CD4-positive, alpha-beta T cell treated with Interleukin-6 at 100 ng/mL for 8 hours (primary cell): ENCODE measurements at regions not wholly inside any gene's neighbourhood (a gene's known extent, or its start where the extent isn't known, plus 50 kb on each side); places are given as distances from the start of the nearest gene placed in this dataset.
"Not testable (repeated sequence)": the region's sequence is repeated elsewhere in the genome, so short reads cannot be mapped to it uniquely, and the experiment has no call there.

Experiments used
- DNase-seq: peaks from one replicate; pipeline ENCODE4 v3.0.0-alpha.2; 2020; ENCODE audit warnings: mixed read lengths, low spot score

DNA sequence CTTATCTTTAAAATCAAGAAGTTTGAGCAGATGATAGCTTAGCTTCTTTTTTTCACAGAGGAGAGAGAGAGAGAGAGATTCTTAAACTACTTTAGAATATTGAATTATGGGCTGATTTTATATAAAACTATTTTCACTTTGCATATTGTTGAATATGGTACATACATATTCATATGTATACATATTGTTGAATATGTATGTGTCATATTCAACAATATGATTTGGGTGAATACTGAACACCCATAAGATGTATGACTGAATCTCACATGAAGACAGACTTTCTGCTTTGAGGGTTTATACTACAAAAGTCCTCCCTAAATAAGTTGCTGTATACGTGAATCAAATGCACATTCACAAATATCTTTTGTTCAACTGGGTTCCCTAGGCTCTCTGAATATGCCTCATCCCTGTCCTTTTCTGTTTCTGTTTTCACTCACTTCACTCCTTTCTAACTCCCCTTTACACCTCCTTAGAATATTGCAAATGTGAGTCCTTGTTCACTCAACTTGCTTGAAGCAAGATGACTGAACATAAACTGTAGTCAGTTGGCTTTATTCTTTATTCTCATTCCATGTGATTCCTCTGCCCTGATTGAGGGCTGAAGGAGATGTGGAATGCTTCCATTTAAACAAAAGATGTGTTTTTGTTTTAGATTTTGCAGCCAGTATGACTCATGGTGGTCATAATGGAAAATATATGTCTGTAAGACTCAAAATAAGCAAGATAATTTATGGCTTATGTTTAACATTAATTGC, 225.4 kb upstream of the DAB2 start:
- DNase-seq: no peak

DNA sequence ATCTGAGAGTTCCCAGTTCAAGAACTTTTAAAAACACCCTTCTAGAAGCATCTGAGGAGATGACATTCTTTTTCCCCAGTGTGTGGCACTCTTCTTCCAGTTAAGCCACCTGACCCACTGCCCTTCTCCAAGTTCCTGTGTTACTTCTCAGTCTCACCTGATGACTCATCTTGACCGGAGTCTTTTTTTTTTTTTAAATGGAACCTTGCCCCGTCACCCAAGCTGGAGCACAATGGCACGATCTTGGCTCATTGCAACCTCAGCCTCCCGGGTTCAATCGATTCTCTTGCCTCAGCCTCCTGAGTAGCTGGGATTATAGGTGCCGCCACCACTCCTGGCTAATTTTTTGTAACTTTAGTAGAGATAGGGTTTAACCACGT, 224.1 kb upstream of the DAB2 start:
- DNase-seq: no peak

GRCh38 chr5:39648085-39648847, 223.5 kb upstream of the DAB2 start:
- DNase-seq: no peak

DNA sequence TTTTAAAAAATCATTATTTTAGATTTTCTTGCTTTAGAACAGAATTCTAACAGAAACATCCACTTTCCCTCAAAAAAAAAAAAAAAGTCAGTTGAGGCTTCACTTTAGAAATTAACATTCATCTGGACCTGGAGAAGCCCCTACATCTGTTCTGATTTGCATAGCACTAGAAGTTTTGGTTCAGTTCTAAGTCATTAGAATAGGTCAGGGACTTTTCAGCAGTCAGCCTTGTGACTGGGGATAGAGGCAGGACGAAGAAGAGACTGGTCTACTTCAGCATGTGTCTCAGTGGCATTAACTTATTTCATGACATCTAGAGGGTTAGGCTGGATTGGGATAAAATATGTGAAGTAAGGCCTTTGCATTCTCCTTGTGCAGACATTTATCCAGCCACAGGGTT, 215.8 kb upstream of the DAB2 start:
- DNase-seq: no peak

DNA sequence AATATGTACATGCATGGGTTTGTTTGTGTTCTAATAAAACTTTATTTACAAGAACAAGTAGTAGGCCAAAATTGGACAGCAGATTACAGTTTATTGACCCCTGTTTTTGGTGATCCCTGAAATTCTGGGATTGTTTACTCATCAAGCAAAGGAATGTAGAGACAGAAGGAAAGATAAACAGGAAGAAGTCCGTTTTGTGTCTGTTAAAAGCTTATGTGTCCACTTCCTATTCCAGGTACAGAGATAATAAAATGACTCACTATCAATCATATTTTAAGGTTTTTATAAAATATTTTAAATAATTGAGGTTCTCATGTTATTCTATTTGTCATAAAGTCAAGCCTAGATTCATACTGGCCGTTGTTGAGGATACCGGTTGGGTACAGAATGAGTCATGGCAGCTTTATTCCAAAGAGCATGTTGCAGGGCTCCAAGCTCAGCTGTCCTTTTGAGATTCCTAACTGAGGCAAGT, 214.9 kb upstream of the DAB2 start:
- no peak for DNase-seq

DNA sequence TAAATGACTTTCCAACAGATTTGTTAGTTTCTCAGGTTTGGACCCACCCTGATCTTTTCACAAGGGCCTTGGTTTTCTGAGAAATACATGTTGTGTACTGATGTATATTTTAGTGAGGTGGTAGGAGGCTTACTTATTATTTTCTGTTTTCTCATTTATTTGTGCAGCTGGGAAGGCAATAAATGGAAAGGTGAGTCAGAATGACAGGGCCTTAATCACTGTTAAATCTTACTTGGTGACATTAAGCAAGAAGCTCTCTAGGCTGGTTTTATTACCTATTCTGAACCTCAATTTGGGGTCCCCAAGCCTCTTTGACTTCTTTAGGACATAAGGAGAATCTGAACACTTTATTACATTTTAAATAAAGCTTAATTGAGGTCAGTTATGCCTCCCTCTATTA, 214.0 kb upstream of the DAB2 start:
- no peak for DNase-seq

GRCh38 chr5:39633057-39633456, 208.3 kb upstream of the DAB2 start:
- DNase-seq: no peak

DNA sequence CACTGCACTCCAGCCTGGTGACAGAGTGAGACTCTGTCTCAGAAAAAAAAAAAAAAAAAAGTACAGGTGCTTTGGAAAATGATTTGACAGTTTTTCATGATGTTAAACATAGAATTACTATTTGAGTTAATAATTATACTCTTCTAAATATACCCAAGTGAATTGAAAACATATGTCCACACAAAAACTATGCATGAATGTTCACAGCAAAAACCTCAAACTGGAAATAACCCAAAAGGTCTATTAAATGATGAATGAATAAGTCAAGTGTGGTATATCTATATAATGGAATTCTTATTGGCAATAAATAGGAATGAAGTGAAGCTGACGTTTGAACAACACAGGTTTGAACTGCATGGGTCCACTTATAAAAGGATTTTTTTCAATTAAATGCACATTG, 207.2 kb upstream of the DAB2 start:
- no peak for DNase-seq

- DNase-seq: no peak
These were observed 205.2 kb upstream of the DAB2 start for GRCh38 chr5:39629946-39630345.

DNA sequence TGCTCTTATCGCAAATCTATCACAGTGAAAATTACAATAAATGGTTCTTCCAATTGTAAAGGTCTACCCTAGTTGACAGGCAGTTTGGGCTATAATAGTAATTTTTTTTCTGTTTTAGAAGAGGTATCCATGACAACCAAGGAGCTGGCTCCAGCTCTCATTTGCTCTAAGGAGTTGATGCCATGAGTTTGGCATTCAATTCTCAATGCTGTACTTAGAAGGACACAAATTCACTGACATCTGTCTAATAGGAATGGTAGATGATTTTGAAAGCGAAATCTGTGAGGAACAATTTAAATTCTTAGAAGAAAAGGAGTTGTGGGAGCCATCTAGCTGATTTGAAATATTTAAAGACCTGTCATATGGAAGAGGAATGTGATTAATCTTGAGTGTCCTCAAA, 203.6 kb upstream of the DAB2 start:
- no peak for DNase-seq

DNA sequence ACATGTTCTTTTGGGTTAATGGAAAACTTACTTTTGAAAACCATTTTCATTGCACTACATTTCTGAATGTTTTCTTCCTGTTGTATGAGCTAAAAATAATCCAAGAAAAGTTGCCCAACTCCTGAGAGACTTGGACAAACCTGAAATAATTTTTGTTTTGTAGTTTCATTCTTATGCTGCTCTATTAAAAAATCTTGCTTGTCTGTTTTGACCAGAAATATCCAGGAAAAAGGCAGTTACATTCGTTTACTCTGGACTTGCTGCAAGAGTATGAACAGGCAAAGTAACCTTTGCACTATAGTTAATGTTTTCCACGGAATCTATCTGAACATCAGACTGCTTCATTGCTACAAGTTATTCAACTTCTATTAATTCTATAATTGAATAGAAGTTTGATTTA, 200.1 kb upstream of the DAB2 start:
- no peak for DNase-seq

DNA sequence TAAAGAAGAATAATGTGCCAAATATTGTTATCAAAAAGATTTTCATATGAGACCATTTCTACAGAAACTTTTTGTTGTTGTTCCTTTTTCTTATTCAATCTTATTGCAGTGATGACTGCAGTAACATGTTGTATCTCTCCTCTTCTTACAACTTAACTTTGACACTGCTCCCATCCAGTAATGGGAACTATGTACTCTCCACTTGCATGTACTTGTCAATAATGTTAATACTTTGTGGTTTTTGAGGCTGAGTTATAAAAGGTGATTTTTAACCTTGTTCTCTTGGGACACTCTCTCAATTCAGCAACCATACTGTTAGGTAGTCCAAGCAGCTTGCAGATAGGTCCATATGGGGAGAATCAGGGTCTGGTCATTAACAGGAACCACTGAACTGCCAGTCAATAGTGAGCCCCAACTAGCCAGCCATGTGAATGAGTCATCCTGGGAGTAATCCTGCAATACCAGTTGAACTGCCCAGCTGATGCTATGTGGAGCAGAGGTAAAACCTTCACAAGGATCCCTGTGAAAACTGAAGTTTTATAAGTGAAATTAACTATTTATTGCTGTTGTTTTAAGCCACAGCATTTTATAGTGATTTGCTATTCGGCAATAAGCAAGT, 199.6 kb upstream of the DAB2 start:
- no peak for DNase-seq

GRCh38 chr5:39623291-39623865, 198.6 kb upstream of the DAB2 start:
- DNase-seq: no peak

DNA sequence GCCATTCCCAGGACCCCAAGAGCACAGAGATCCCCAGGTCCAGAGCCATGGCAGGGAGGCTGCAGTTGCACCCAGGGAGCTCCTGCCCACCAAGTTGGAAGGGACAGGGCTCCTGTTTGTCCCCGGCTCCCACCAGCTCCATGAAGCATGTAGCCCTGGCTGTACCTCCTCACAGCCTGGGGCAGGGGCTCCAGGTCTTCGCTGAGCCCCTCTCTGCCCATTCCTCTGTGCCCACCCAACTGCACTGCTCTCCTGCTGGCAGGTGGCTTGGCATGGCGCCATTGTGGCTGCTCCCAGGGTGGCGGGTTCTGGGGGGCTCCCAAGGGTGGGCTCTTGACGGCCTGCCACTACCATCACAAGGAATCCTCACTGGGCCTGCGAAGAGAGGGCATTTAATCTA, 197.5 kb upstream of the DAB2 start:
- DNase-seq: no peak

- DNase-seq: no peak
These were observed 194.5 kb upstream of the DAB2 start for GRCh38 chr5:39619168-39619818.

GRCh38 chr5:39618391-39618790, 193.6 kb upstream of the DAB2 start:
- DNase-seq: no peak

DNA sequence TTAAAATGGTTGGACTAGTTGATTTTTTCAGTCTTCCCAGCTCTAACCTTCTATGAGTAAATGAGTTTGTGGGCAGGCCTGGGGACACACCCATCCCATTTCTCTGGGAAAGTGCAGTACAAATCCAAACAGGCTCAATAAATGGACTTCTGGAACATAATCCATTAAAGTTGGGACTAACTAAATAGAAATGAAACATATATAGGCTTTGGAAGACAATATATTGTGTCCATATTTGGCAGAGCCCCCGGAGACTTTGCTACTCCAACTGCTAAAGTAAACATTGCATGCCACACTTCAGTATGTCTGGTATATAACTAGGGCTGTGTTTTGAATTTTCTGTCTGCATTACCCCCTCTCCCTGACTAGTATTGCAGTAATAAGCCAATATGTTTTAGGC, 191.4 kb upstream of the DAB2 start:
- no peak for DNase-seq

DNA sequence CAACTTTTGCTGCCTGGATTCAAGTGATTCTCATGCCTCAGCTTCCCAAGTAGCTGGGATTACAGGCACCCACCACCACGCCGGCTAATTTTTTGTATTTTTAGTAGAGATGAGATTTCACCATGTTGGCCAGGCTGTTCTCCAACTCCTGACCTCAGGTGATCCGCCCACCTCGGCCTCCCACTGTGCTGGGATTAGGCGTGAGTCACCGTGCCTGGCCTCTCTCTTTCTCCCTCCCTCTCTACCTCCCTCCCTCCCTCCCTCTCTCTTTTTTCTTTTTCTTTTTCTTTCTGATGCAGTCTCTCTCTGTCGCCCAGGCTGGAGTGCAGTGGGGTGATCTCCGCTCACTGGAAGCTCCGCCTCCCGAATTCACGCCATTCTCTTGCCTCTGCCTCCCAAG, 186.3 kb upstream of the DAB2 start:
- DNase-seq: not testable (repeated sequence)

GRCh38 chr5:39608024-39608423, 183.2 kb upstream of the DAB2 start:
- no peak for DNase-seq

- no peak for DNase-seq
These were observed 181.8 kb upstream of the DAB2 start for GRCh38 chr5:39606591-39606990.

GRCh38 chr5:39605588-39606575, 181.1 kb upstream of the DAB2 start:
- no peak for DNase-seq
